ENCODE measurements at regions not wholly inside any gene's neighbourhood (a gene's known extent, or its start where the extent isn't known, plus 50 kb on each side); places are given as distances from the start of the nearest gene placed in this dataset.

- no peak for DNase-seq (ENCODE audit: low spot score)
- no peak for TF ChIP-seq CTCF (IDR thresholded peaks at IDR 0.05; ENCODE audit: extremely low read depth, insufficient read depth, missing control alignments)
- in situ Hi-C loops (cut with MboI; ENCODE audit: low pct_unique_long_range_greater_than_20kb, low sequenced_read_pairs, unreplicated experiment) = no loop called here
Measured at GRCh38 chr16:86087896-86088230, 188.9 kb downstream of the IRF8 start.

GRCh38 chr16:86088287-86088686 lies 189.3 kb downstream of the IRF8 start:
- in situ Hi-C loops (cut with MboI; ENCODE audit: low pct_unique_long_range_greater_than_20kb, low sequenced_read_pairs, unreplicated experiment) = no loop called here
- DNase-seq (ENCODE audit: low spot score) = no peak
- no peak for TF ChIP-seq CTCF (IDR thresholded peaks at IDR 0.05; ENCODE audit: extremely low read depth, insufficient read depth, missing control alignments)

GRCh38 chr16:86088816-86089215 lies 189.9 kb downstream of the IRF8 start:
- no peak for TF ChIP-seq CTCF (IDR thresholded peaks at IDR 0.05; ENCODE audit: extremely low read depth, insufficient read depth, missing control alignments)
- DNase-seq (ENCODE audit: low spot score) = no peak
- in situ Hi-C loops (cut with MboI; ENCODE audit: low pct_unique_long_range_greater_than_20kb, low sequenced_read_pairs, unreplicated experiment) = no loop called here

GRCh38 chr16:86089334-86089900 lies 190.5 kb downstream of the IRF8 start:
- in situ Hi-C loops (cut with MboI; ENCODE audit: low pct_unique_long_range_greater_than_20kb, low sequenced_read_pairs, unreplicated experiment) = no loop called here
- TF ChIP-seq CTCF (IDR thresholded peaks at IDR 0.05; ENCODE audit: extremely low read depth, insufficient read depth, missing control alignments) = no peak
- DNase-seq (ENCODE audit: low spot score) = no peak

- peak; percentile 48 for DNase-seq (ENCODE audit: low spot score)
- in situ Hi-C loops (cut with MboI; ENCODE audit: low pct_unique_long_range_greater_than_20kb, low sequenced_read_pairs, unreplicated experiment) = no loop called here
- TF ChIP-seq CTCF (IDR thresholded peaks at IDR 0.05; ENCODE audit: extremely low read depth, insufficient read depth, missing control alignments) = no peak
Measured at GRCh38 chr16:86089991-86090390, 191.0 kb downstream of the IRF8 start.

GRCh38 chr16:86090461-86091170 lies 191.7 kb downstream of the IRF8 start:
- no peak for TF ChIP-seq CTCF (IDR thresholded peaks at IDR 0.05; ENCODE audit: extremely low read depth, insufficient read depth, missing control alignments)
- DNase-seq (ENCODE audit: low spot score) = no peak
- in situ Hi-C loops (cut with MboI; ENCODE audit: low pct_unique_long_range_greater_than_20kb, low sequenced_read_pairs, unreplicated experiment) = no loop called here

Measured in GM13977 (cell line).